ENCODE measurements at regions not wholly inside any gene's neighbourhood (a gene's known extent, or its start where the extent isn't known, plus 50 kb on each side); places are given as distances from the start of the nearest gene placed in this dataset.

GRCh38 chr3:107954845-107955244 is 136.0 kb downstream of the CD47 start:
- ChIA-PET CTCF (no interaction called here), POLR2A (no interaction called here)
- no peak overlapping the region for H3K4me3 ChIP-seq (ENCODE audit: low read depth, low read length)
- no peak for TF ChIP-seq CTCF (IDR thresholded peaks at IDR 0.05; ENCODE audit: insufficient read depth, low read length, missing control alignments)
- DNase-seq (ENCODE audit: low read depth, low spot score): no peak

- ChIA-PET POLR2A (no interaction called here), CTCF (interaction anchor here (1.5 kb wide), 1 partner anchor 26 kb away, joined by 4 read pairs; no protein-coding TSS in a partner anchor)
- DNase-seq (ENCODE audit: low read depth, low spot score): no peak
- H3K4me3 ChIP-seq (ENCODE audit: low read depth, low read length): no peak overlapping the region
- no peak for TF ChIP-seq CTCF (IDR thresholded peaks at IDR 0.05; ENCODE audit: insufficient read depth, low read length, missing control alignments)
Observed at GRCh38 chr3:107953722-107954121, 137.1 kb downstream of the CD47 start.

- ChIA-PET POLR2A (interaction anchor here (0.6 kb wide), 1 partner anchor 492 kb away, joined by 3 read pairs; no protein-coding TSS in a partner anchor), CTCF (no interaction called here)
- no peak overlapping the region for H3K4me3 ChIP-seq (ENCODE audit: low read depth, low read length)
Observed at GRCh38 chr3:107951126-107951525, 139.7 kb downstream of the CD47 start.

GRCh38 chr3:107950417-107950816 is 140.4 kb downstream of the CD47 start:
- POLR2A ChIA-PET: interaction anchor here (0.6 kb wide), 1 partner anchor 430 kb away, joined by 4 read pairs; no protein-coding TSS in a partner anchor
- no peak for DNase-seq (ENCODE audit: low read depth, low spot score)
- CTCF ChIA-PET: interaction anchor here (0.8 to 1.6 kb wide), 2 partner anchors 9 to 15 kb away, joined by 3 to 4 read pairs; no protein-coding TSS in a partner anchor
- H3K4me3 ChIP-seq (ENCODE audit: low read depth, low read length): no peak overlapping the region
- no peak for TF ChIP-seq CTCF (IDR thresholded peaks at IDR 0.05; ENCODE audit: insufficient read depth, low read length, missing control alignments)

More at GRCh38 chr3:107951126-107951525, 139.7 kb downstream of the CD47 start:
- DNase-seq (ENCODE audit: low read depth, low spot score): no peak
- no peak for TF ChIP-seq CTCF (IDR thresholded peaks at IDR 0.05; ENCODE audit: insufficient read depth, low read length, missing control alignments)

GRCh38 chr3:107949394-107949970 is 141.3 kb downstream of the CD47 start:
- DNase-seq (ENCODE audit: low read depth, low spot score): no peak
- no peak overlapping the region for H3K4me3 ChIP-seq (ENCODE audit: low read depth, low read length)
- ChIA-PET POLR2A (no interaction called here), CTCF (interaction anchor here (1.6 to 2.7 kb wide), 2 partner anchors 14 to 22 kb away, joined by 4 to 14 read pairs; no protein-coding TSS in a partner anchor)
- TF ChIP-seq CTCF (IDR thresholded peaks at IDR 0.05; ENCODE audit: insufficient read depth, low read length, missing control alignments): no peak

- ChIA-PET CTCF (interaction anchor here (2.7 kb wide), 1 partner anchor 19 kb away, joined by 14 read pairs; no protein-coding TSS in a partner anchor), POLR2A (no interaction called here)
- H3K4me3 ChIP-seq (ENCODE audit: low read depth, low read length): no peak overlapping the region
- no peak for DNase-seq (ENCODE audit: low read depth, low spot score)
- TF ChIP-seq CTCF (IDR thresholded peaks at IDR 0.05; ENCODE audit: insufficient read depth, low read length, missing control alignments): no peak
Observed at GRCh38 chr3:107947203-107947602, 143.6 kb downstream of the CD47 start.
